Calu3 (cell line): ENCODE measurements at regions not wholly inside any gene's neighbourhood (a gene's known extent, or its start where the extent isn't known, plus 50 kb on each side); places are given as distances from the start of the nearest gene placed in this dataset.
"Not testable (repeated sequence)": the region's sequence is repeated elsewhere in the genome, so short reads cannot be mapped to it uniquely, and the experiment has no call there.

Experiments used
- BruUV-seq: library from RNA; stranded (reverse); fragments of 400-500 nt; replicated peaks from 2 replicates; lab custom pipeline; 2021; lab: Mats Ljungman, UMichigan
- CTCF ChIA-PET: fragments of 300-600 bp; sonication (Branson Sonifier 250); formaldehyde crosslinking; loops from one replicate; lab custom pipeline; 2022; ENCODE audit warnings: antibody characterized with exemption; lab: Charles Lee
- DNase-seq: peaks from one replicate; pipeline ENCODE4 v3.0.0; 2022
- H3K27ac Mint-ChIP-seq: one replicate; pipeline ENCODE4 v1.8.0; 2022; ENCODE audit warnings: mixed read lengths; ENCODE audit not compliant: unreplicated experiment
- H3K27me3 Mint-ChIP-seq: one replicate; pipeline ENCODE4 v1.8.0; 2022; ENCODE audit warnings: mixed read lengths; ENCODE audit not compliant: unreplicated experiment
- H3K36me3 Mint-ChIP-seq: one replicate; pipeline ENCODE4 v1.8.0; 2022; ENCODE audit warnings: mild to moderate bottlenecking, moderate library complexity, mixed read lengths; ENCODE audit not compliant: insufficient read depth, unreplicated experiment
- H3K4me1 Mint-ChIP-seq: one replicate; pipeline ENCODE4 v1.8.0; 2022; ENCODE audit warnings: mild to moderate bottlenecking, low read depth, mixed read lengths; ENCODE audit not compliant: unreplicated experiment
- H3K4me3 Mint-ChIP-seq: one replicate; pipeline ENCODE4 v1.8.0; 2022; ENCODE audit warnings: mild to moderate bottlenecking, low read depth, moderate library complexity, mixed read lengths; ENCODE audit not compliant: unreplicated experiment
- H3K9me3 Mint-ChIP-seq: one replicate; pipeline ENCODE4 v1.8.0; 2022; ENCODE audit warnings: low read depth, mixed read lengths; ENCODE audit not compliant: unreplicated experiment
- intact Hi-C: fragments of 100-400 bp; cut with micrococcal nuclease; formaldehyde crosslinking; loops from one replicate; pipeline ENCODE4 v1.10.0; 2022; ENCODE audit not compliant: unreplicated experiment
- TF ChIP-seq, protein P1 (sequence below): fragments of 200-600 bp; IDR thresholded peaks from one replicate; pipeline ENCODE4 v1.8.0; 2022; ENCODE audit warnings: antibody characterized with exemption; ENCODE audit not compliant: unreplicated experiment

DNA sequence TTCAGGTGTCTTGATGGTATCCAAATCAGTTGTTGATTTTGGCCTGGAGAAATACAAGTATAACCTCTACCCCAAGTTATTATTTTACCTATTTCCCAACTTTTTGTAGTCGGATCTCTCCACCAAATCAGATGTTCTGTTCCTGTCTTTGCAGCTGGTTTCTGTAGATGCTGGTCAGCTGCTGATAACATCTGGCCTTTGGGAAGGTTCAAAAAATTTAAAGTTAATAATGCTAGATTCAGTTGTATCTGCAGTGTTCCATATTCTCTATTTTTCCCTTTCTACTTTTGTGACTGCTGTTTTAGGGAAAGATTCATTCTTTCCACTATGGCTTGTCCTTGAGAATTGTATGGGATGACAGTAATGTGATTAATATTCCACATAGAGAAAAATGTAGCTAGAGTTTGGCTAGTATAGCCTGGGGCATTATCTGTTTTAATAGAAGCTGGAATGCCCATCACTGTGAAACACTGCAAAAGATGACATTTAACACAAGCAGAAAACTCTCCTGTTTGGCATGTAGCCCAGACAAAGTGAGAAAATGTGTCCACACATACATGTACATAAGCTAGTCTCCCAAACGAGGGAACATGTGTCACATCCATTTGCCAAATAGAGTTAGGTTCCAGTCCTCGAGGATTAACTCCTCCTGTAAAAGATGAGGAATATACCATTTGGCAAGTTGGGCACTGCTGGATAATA is 99.2 kb downstream of the ZNF100 start:
- intact Hi-C loops, H3K4me3 Mint-ChIP-seq: not testable (repeated sequence)

GRCh38 chr19:21655540-21656126 is 111.7 kb downstream of the ZNF100 start:
- Mint-ChIP-seq H3K27me3 (no peaks in the 10 kb centered on the region), H3K9me3 (peaks cover 9% of the 10 kb centered on the region), H3K36me3 (no peaks in the 10 kb centered on the region), H3K4me1 (no peaks in the 10 kb centered on the region), H3K27ac (no peak overlapping the region), H3K4me3 (no peak overlapping the region)
- CTCF ChIA-PET, result no interaction called here
- TF ChIP-seq, protein P1, sequence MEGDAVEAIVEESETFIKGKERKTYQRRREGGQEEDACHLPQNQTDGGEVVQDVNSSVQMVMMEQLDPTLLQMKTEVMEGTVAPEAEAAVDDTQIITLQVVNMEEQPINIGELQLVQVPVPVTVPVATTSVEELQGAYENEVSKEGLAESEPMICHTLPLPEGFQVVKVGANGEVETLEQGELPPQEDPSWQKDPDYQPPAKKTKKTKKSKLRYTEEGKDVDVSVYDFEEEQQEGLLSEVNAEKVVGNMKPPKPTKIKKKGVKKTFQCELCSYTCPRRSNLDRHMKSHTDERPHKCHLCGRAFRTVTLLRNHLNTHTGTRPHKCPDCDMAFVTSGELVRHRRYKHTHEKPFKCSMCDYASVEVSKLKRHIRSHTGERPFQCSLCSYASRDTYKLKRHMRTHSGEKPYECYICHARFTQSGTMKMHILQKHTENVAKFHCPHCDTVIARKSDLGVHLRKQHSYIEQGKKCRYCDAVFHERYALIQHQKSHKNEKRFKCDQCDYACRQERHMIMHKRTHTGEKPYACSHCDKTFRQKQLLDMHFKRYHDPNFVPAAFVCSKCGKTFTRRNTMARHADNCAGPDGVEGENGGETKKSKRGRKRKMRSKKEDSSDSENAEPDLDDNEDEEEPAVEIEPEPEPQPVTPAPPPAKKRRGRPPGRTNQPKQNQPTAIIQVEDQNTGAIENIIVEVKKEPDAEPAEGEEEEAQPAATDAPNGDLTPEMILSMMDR, result no peak
- no TSS peak for BruUV-seq
- DNase-seq, result no peak
- intact Hi-C loops, result no loop called here

More for the DNA sequence above, 99.2 kb downstream of the ZNF100 start:
- DNase-seq, BruUV-seq, H3K4me1 Mint-ChIP-seq, H3K27ac Mint-ChIP-seq, H3K27me3 Mint-ChIP-seq, CTCF ChIA-PET, H3K36me3 Mint-ChIP-seq, H3K9me3 Mint-ChIP-seq: not testable (repeated sequence)

GRCh38 chr19:21651478-21651877 is 115.9 kb downstream of the ZNF100 start:
- H3K4me3 Mint-ChIP-seq, H3K4me1 Mint-ChIP-seq, H3K27me3 Mint-ChIP-seq, H3K36me3 Mint-ChIP-seq, DNase-seq, CTCF ChIA-PET, intact Hi-C loops, BruUV-seq, H3K27ac Mint-ChIP-seq: not testable (repeated sequence)
- peaks cover 11% of the 10 kb centered on the region for H3K9me3 Mint-ChIP-seq

GRCh38 chr19:21638776-21639175 is 128.6 kb downstream of the ZNF100 start:
- Mint-ChIP-seq H3K4me1 (no peaks in the 10 kb centered on the region), H3K27me3 (no peaks in the 10 kb centered on the region), H3K9me3 (peaks cover 3% of the 10 kb centered on the region), H3K4me3 (no peak overlapping the region), H3K27ac (no peak overlapping the region), H3K36me3 (no peaks in the 10 kb centered on the region)
- no peak for DNase-seq
- TF ChIP-seq, protein P1, result no peak
- BruUV-seq, result no TSS peak
- intact Hi-C loops, result no loop called here
- CTCF ChIA-PET, result no interaction called here

DNA sequence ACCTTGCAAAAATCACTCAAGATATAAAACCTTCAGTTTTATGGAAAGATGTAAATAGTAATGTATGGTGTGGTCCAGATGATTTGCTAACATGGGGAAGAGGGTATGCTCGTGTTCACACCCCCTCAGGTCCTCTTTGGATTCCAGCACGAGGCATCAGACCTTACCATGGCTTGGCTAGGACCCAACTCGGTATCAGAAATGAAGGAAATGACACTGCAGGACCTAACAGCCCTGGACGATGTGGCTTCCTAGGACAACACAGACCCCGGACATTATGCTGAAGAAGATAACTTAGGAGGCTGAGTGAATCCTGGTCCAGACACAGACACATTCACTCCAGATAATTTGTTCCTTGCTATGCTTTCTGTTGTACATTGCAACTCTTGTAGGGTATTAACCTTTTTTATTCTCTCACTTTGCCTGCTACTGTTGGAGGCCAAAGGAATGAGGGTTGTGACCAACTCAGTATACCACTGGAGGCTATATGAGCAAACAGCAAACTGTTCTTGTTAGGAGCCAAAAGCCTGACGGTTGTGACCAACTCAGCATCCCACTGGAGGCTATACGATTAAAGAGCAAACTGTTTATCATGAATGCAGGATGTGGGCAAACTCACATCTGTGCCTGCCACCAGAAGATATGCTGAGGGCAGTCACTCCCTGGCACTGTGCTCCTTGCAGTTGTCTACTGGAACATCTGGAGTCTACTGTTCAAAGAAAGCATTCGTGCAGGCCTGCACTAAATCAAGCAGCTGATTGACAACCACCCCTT is 121.7 kb downstream of the ZNF429 start:
- no peak overlapping the region for H3K27ac Mint-ChIP-seq
- no TSS peak for BruUV-seq
- CTCF ChIA-PET, result no interaction called here
- H3K4me1 Mint-ChIP-seq, result no peaks in the 10 kb centered on the region
- peaks cover 10% of the 10 kb centered on the region for H3K9me3 Mint-ChIP-seq
- no peak for DNase-seq
- TF ChIP-seq, protein P1, result no peak
- H3K36me3 Mint-ChIP-seq, result no peaks in the 10 kb centered on the region
- no peaks in the 10 kb centered on the region for H3K27me3 Mint-ChIP-seq
- intact Hi-C loops, result no loop called here
- H3K4me3 Mint-ChIP-seq, result no peak overlapping the region
